PC-9 (cell line): ENCODE measurements at regions not wholly inside any gene's neighbourhood (a gene's known extent, or its start where the extent isn't known, plus 50 kb on each side); places are given as distances from the start of the nearest gene placed in this dataset.
A peak's percentile ranks its signal among the peaks of the same experiment; 100 is the strongest.

Experiments
- BruUV-seq: library from RNA; stranded (reverse); fragments of 400-500 nt; replicated peaks from 2 replicates; lab custom pipeline; 2021; lab: Mats Ljungman, UMichigan
- CTCF ChIA-PET: fragments of 300-600 bp; sonication (Branson Sonifier 250); formaldehyde crosslinking; loops from one replicate; lab custom pipeline; 2022; ENCODE audit warnings: antibody characterized with exemption; lab: Charles Lee
- POLR2A ChIA-PET: fragments of 300-600 bp; sonication (Branson Sonifier 250); formaldehyde crosslinking; loops from one replicate; lab custom pipeline; 2022; ENCODE audit warnings: antibody characterized with exemption; ENCODE audit not compliant: unreplicated experiment; lab: Charles Lee
- DNase-seq, 2 experiments: peaks; one replicate each; pipeline versions ENCODE4 v3.0.0 to v3.0.0-alpha.2; 2015 to 2022; ENCODE audit warnings: mixed read lengths in 1 of 2
- H2AFZ ChIP-seq: fragments of 200-600 bp; sonication (generic); 2 replicates; pipeline ENCODE4 v1.8.1; 2017; ENCODE audit warnings: antibody characterized with exemption
- H3F3A ChIP-seq: fragments of 200-600 bp; sonication (generic); 2 replicates; pipeline ENCODE4 v1.8.1; 2017; ENCODE audit warnings: antibody characterized with exemption, mild to moderate bottlenecking, low read depth; ENCODE audit not compliant: insufficient read depth
- H3K27ac ChIP-seq: fragments of 200-600 bp; sonication (generic); 2 replicates; pipeline ENCODE4 v1.6.1; 2016; ENCODE audit warnings: mixed run types
- H3K27me3 ChIP-seq: fragments of 200-600 bp; sonication (generic); 2 replicates; pipeline ENCODE4 v1.6.1; 2016; ENCODE audit warnings: low read depth, mixed run types; ENCODE audit not compliant: insufficient read depth
- H3K36me3 ChIP-seq: fragments of 200-600 bp; sonication (generic); 2 replicates; pipeline ENCODE4 v1.6.1; 2016; ENCODE audit warnings: low read depth, mixed run types
- H3K4me1 ChIP-seq: fragments of 200-600 bp; sonication (generic); replicated peaks from 2 replicates; pipeline ENCODE4 v1.6.1; 2016; ENCODE audit warnings: mixed run types; ENCODE audit not compliant: insufficient read depth
- H3K4me2 ChIP-seq: fragments of 200-600 bp; sonication (generic); 2 replicates; pipeline ENCODE4 v1.6.1; 2017; ENCODE audit warnings: mixed run types
- H3K4me3 ChIP-seq: fragments of 200-600 bp; sonication (generic); 2 replicates; pipeline ENCODE4 v1.6.1; 2016; ENCODE audit warnings: mixed run types
- H3K79me2 ChIP-seq: fragments of 200-600 bp; sonication (generic); 2 replicates; pipeline ENCODE4 v1.6.1; 2017; ENCODE audit warnings: low read depth, mixed run types
- H3K9me2 ChIP-seq: fragments of 200-600 bp; sonication (generic); 2 replicates; pipeline ENCODE4 v1.8.1; 2017; ENCODE audit warnings: mild to moderate bottlenecking; ENCODE audit not compliant: insufficient read depth
- H3K9me3 ChIP-seq: fragments of 200-600 bp; sonication (generic); 2 replicates; pipeline ENCODE4 v1.8.1; 2016; ENCODE audit warnings: low read depth; ENCODE audit not compliant: insufficient read depth
- H4K20me1 ChIP-seq: fragments of 200-600 bp; sonication (generic); 2 replicates; pipeline ENCODE4 v1.8.1; 2017; ENCODE audit not compliant: insufficient read depth
- EZH2 ChIP-seq: fragments of 200-600 bp; sonication (generic); IDR thresholded peaks from 2 replicates; pipeline ENCODE4 v1.8.0; 2017; ENCODE audit warnings: antibody characterized with exemption, low read depth
- intact Hi-C: fragments of 100-400 bp; cut with micrococcal nuclease; formaldehyde crosslinking; loops from one replicate; pipeline ENCODE4 v1.10.0; 2022; ENCODE audit not compliant: unreplicated experiment
- TF ChIP-seq, protein P1 (sequence below): fragments of 200-600 bp; sonication (generic); conservative IDR thresholded peaks from 2 replicates; pipeline ENCODE4 v1.6.1; 2017; ENCODE audit warnings: mixed run types, antibody characterized with exemption, mild to moderate bottlenecking, moderate library complexity

DNA sequence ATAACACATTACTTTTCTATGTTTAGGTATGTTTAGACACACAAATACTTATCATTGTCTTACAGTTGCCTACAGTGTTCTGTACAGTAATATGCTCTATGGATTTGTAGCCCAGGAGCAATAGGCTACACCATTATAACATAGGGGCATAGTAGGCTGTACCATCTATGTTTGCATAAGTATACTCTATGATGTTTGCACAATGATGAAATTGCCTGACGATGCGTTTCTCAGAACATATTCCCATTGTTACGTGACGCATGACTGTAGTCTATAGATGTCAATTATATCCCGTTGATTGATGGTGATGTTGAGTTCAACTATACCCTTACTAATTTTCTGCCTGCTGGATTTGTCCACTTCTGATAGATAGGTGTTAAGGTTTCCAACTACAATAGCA is 139.4 kb upstream of the PFN2 start:
- no peak for DNase-seq
- intact Hi-C loops: no loop called here
- POLR2A ChIA-PET: no interaction called here
- BruUV-seq: no TSS peak
- Histone ChIP-seq H3K9me2 (no peaks in the 10 kb centered on the region), H3K36me3 (no peaks in the 10 kb centered on the region), H4K20me1 (no peaks in the 10 kb centered on the region), H3K4me1 (peaks cover 16% of the 10 kb centered on the region; the same call in 1 of the 2 replicates), H3K79me2 (no peaks in the 10 kb centered on the region), H3K27ac (no peak overlapping the region), H3K9me3 (no peaks in the 10 kb centered on the region), H2AFZ (no peak overlapping the region), H3K4me3 (no peak overlapping the region), H3K27me3 (no peaks in the 10 kb centered on the region), H3F3A (peaks cover 4% of the 10 kb centered on the region; the same call in 1 of the 2 replicates), H3K4me2 (no peak overlapping the region)
- TF ChIP-seq, protein P1, sequence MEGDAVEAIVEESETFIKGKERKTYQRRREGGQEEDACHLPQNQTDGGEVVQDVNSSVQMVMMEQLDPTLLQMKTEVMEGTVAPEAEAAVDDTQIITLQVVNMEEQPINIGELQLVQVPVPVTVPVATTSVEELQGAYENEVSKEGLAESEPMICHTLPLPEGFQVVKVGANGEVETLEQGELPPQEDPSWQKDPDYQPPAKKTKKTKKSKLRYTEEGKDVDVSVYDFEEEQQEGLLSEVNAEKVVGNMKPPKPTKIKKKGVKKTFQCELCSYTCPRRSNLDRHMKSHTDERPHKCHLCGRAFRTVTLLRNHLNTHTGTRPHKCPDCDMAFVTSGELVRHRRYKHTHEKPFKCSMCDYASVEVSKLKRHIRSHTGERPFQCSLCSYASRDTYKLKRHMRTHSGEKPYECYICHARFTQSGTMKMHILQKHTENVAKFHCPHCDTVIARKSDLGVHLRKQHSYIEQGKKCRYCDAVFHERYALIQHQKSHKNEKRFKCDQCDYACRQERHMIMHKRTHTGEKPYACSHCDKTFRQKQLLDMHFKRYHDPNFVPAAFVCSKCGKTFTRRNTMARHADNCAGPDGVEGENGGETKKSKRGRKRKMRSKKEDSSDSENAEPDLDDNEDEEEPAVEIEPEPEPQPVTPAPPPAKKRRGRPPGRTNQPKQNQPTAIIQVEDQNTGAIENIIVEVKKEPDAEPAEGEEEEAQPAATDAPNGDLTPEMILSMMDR: no peak
- no peak for TF ChIP-seq EZH2
- CTCF ChIA-PET: interaction anchor here (0.6 kb wide), 1 partner anchor 384 kb away, joined by 3 read pairs; no protein-coding TSS in a partner anchor

GRCh38 chr3:150107429-150108175 is 136.9 kb upstream of the PFN2 start:
- intact Hi-C loops: no loop called here
- Histone ChIP-seq H2AFZ (no peak overlapping the region), H3K27me3 (no peaks in the 10 kb centered on the region), H3K27ac (no peak overlapping the region), H3K79me2 (no peaks in the 10 kb centered on the region), H3K9me3 (no peaks in the 10 kb centered on the region), H3K36me3 (no peaks in the 10 kb centered on the region), H3K4me1 (peaks cover 16% of the 10 kb centered on the region; the same call in 1 of the 2 replicates), H3K9me2 (no peaks in the 10 kb centered on the region), H4K20me1 (no peaks in the 10 kb centered on the region), H3F3A (peaks cover 4% of the 10 kb centered on the region; the same call in 1 of the 2 replicates), H3K4me2 (no peak overlapping the region), H3K4me3 (no peak overlapping the region)
- BruUV-seq: no TSS peak
- POLR2A ChIA-PET: interaction anchor here (0.7 kb wide), 1 partner anchor 11 kb away, joined by 6 read pairs; no protein-coding TSS in a partner anchor
- CTCF ChIA-PET: no interaction called here
- no peak for DNase-seq
- no peak for TF ChIP-seq EZH2
- TF ChIP-seq, protein P1: no peak

GRCh38 chr3:150106740-150107428 is 136.2 kb upstream of the PFN2 start:
- peaks cover 4% of the 10 kb centered on the region; the same call in 1 of the 2 replicates for H3F3A ChIP-seq
- H3K4me3 ChIP-seq: no peak overlapping the region
- no peak for TF ChIP-seq EZH2
- TF ChIP-seq, protein P1: no peak
- H4K20me1 ChIP-seq: no peaks in the 10 kb centered on the region
- H2AFZ ChIP-seq: no peak overlapping the region
- no peaks in the 10 kb centered on the region for H3K36me3 ChIP-seq
- H3K27ac ChIP-seq: no peak overlapping the region
- H3K4me2 ChIP-seq: no peak overlapping the region
- POLR2A ChIA-PET: interaction anchor here (0.7 kb wide), 1 partner anchor 10 kb away, joined by 6 read pairs; no protein-coding TSS in a partner anchor
- BruUV-seq: no TSS peak
- no peaks in the 10 kb centered on the region for H3K9me2 ChIP-seq
- intact Hi-C loops: no loop called here
- no peaks in the 10 kb centered on the region for H3K79me2 ChIP-seq
- peaks cover 16% of the 10 kb centered on the region; the same call in 1 of the 2 replicates for H3K4me1 ChIP-seq
- peak in 1 of 2 experiments; percentile 75 for DNase-seq
- CTCF ChIA-PET: no interaction called here
- no peaks in the 10 kb centered on the region for H3K9me3 ChIP-seq
- H3K27me3 ChIP-seq: no peaks in the 10 kb centered on the region
